T47D (cell line): ENCODE measurements at regions not wholly inside any gene's neighbourhood (a gene's known extent, or its start where the extent isn't known, plus 50 kb on each side); places are given as distances from the start of the nearest gene placed in this dataset.
"Not testable (repeated sequence)": the region's sequence is repeated elsewhere in the genome, so short reads cannot be mapped to it uniquely, and the experiment has no call there.

ENCODE experiments used
- DNase-seq, 2 experiments: peaks; one replicate each; pipeline versions ENCODE4 v3.0.0 to v3.0.0-alpha.2; 2011 to 2012; ENCODE audit warnings: low read depth in 1 of 2, low spot score in 1 of 2
- JUND ChIP-seq: IDR thresholded peaks from 2 replicates; pipeline ENCODE4 v1.6.1; 2012; ENCODE audit warnings: low read depth
- in situ Hi-C: cut with HindIII; loops from 2 replicates; pipeline ENCODE4 v1.10.0; 2016; ENCODE audit warnings: low sequenced_read_pairs, low pct_unique_long_range_greater_than_20kb

- TF ChIP-seq JUND: no peak
- peak in 1 of 2 experiments; percentile 20 for DNase-seq
- in situ Hi-C loops: no loop called here
Observed at GRCh38 chr1:58854576-58854975, 70.7 kb upstream of the JUN start.

- no peak for TF ChIP-seq JUND
- DNase-seq: no peak
- in situ Hi-C loops: no loop called here
Observed at GRCh38 chr1:58855274-58856165, 71.7 kb upstream of the JUN start.

- in situ Hi-C loops, DNase-seq: not testable (repeated sequence)
Observed at GRCh38 chr1:58856281-58856680, 72.4 kb upstream of the JUN start.

GRCh38 chr1:58857680-58858673 is 74.1 kb upstream of the JUN start:
- peak; percentile 17 to 87 for DNase-seq
- in situ Hi-C loops: no loop called here
- TF ChIP-seq JUND: peak; percentile 62; the same call in 1 of the 2 replicates

GRCh38 chr1:58859769-58860485 is 76.1 kb upstream of the JUN start:
- in situ Hi-C loops: no loop called here
- no peak for TF ChIP-seq JUND
- no peak for DNase-seq

GRCh38 chr1:58861076-58861475 is 77.2 kb upstream of the JUN start:
- in situ Hi-C loops: no loop called here
- no peak for TF ChIP-seq JUND
- DNase-seq: no peak

- no peak for TF ChIP-seq JUND
- in situ Hi-C loops: no loop called here
- no peak for DNase-seq
Observed at GRCh38 chr1:58861506-58861905, 77.7 kb upstream of the JUN start.

GRCh38 chr1:58862728-58863385 is 79.0 kb upstream of the JUN start:
- no peak for DNase-seq
- no peak for TF ChIP-seq JUND
- in situ Hi-C loops: no loop called here

GRCh38 chr1:58864654-58865053 is 80.8 kb upstream of the JUN start:
- TF ChIP-seq JUND: no peak
- in situ Hi-C loops: no loop called here
- DNase-seq: no peak

GRCh38 chr1:58866578-58866977 is 82.7 kb upstream of the JUN start:
- no peak for TF ChIP-seq JUND
- in situ Hi-C loops: no loop called here
- no peak for DNase-seq

GRCh38 chr1:58869638-58870297 is 85.9 kb upstream of the JUN start:
- no peak for DNase-seq
- in situ Hi-C loops: no loop called here
- no peak for TF ChIP-seq JUND
